ENCODE measurements at regions not wholly inside any gene's neighbourhood (a gene's known extent, or its start where the extent isn't known, plus 50 kb on each side); places are given as distances from the start of the nearest gene placed in this dataset.

GRCh38 chr11:91406009-91406408 lies 818.6 kb upstream of the FAT3 start:
- TF ChIP-seq POLR2A (IDR thresholded peaks at IDR 0.05) (no peak), CTCF (IDR thresholded peaks at IDR 0.05) (no peak)
